Esophagus squamous epithelium (tissue), 4 donors: ENCODE measurements at regions not wholly inside any gene's neighbourhood (a gene's known extent, or its start where the extent isn't known, plus 50 kb on each side); places are given as distances from the start of the nearest gene placed in this dataset.

Experiments
- CTCF ChIP-seq, 6 experiments: fragments of 450-650 bp in 4 of 6; fragments of 200-600 bp in 2 of 6; sonication (generic) in 2 of 6; IDR thresholded peaks; one replicate each; pipeline ENCODE4 v1.5.1; 2016 to 2019; ENCODE audit warnings: antibody characterized with exemption in 6 of 6, mild to moderate bottlenecking in 4 of 6, moderate library complexity in 4 of 6
- POLR2A ChIP-seq, 4 donors: fragments of 450-650 bp; IDR thresholded peaks; one replicate each; pipeline ENCODE4 v1.6.1; 2017; ENCODE audit warnings: antibody characterized with exemption in 4 of 4, mild to moderate bottlenecking in 4 of 4, moderate library complexity in 3 of 4

- TF ChIP-seq CTCF (IDR thresholded peaks at IDR 0.05) (no peak), POLR2A (IDR thresholded peaks at IDR 0.05) (no peak)
These were observed 49.9 kb upstream of the ARL4C start for GRCh38 chr2:234546770-234547169.
